Right lobe of liver (tissue), 6 donors: ENCODE measurements at regions not wholly inside any gene's neighbourhood (a gene's known extent, or its start where the extent isn't known, plus 50 kb on each side); places are given as distances from the start of the nearest gene placed in this dataset.

ENCODE experiments used
- ATAC-seq, 4 donors: fragments of 200-7000 bp; cut with Tn5 transposase; one replicate each; pipeline ENCODE4 v1.9.1; 2020; ENCODE audit warnings: mild to moderate bottlenecking in 4 of 4, moderate library complexity in 4 of 4
- DNase-seq, 3 donors: peaks; one replicate each; pipeline ENCODE4 v3.0.0-alpha.2; 2020
- H3K27ac ChIP-seq, 3 donors: fragments of 200-600 bp; one replicate each; pipeline ENCODE4 v1.8.0; 2022
- H3K27me3 ChIP-seq, 2 donors: fragments of 200-600 bp; one replicate each; pipeline ENCODE4 v1.8.0; 2022
- H3K36me3 ChIP-seq, 4 donors: fragments of 200-600 bp; sonication (generic) in 1 of 4; one replicate each; pipeline versions ENCODE4 v1.5.1 to v1.8.0; 2017 to 2022; ENCODE audit warnings: control low read depth in 1 of 4
- H3K4me1 ChIP-seq, 4 donors: fragments of 200-600 bp; sonication (generic) in 1 of 4; one replicate each; pipeline versions ENCODE4 v1.5.1 to v1.8.0; 2017 to 2022; ENCODE audit warnings: control low read depth in 1 of 4
- H3K4me3 ChIP-seq, 3 donors: fragments of 200-600 bp; one replicate each; pipeline ENCODE4 v1.8.0; 2022
- H3K9me3 ChIP-seq, 4 donors: fragments of 200-600 bp; sonication (generic) in 1 of 4; one replicate each; pipeline versions ENCODE4 v1.5.1 to v1.8.0; 2017 to 2022; ENCODE audit warnings: control low read depth in 1 of 4
- CTCF ChIP-seq, 4 donors: fragments of 200-600 bp in 3 of 4; fragments of 450-650 bp in 1 of 4; IDR thresholded peaks; one replicate each; pipeline versions ENCODE4 v1.5.1 to v1.8.0; 2016 to 2022; ENCODE audit warnings: antibody characterized with exemption in 4 of 4, mild to moderate bottlenecking in 2 of 4
- POLR2A ChIP-seq: fragments of 450-650 bp; IDR thresholded peaks from one replicate; pipeline ENCODE4 v1.6.1; 2017; ENCODE audit warnings: antibody characterized with exemption, mild to moderate bottlenecking
- WGBS: methylation state at CpG from one replicate; pipeline ENCODE4 v1.1.6; 2018; ENCODE audit warnings: low coverage, low lambda C conversion rate; ENCODE audit not compliant: insufficient coverage; ENCODE audit errors: missing lambda C conversion rate; 5-methylcytosine and 5-hydroxymethylcytosine counted together
- intact Hi-C, 2 donors: fragments of 100-400 bp; cut with DNase I; formaldehyde crosslinking; loops; one replicate each; pipeline versions ENCODE4 v1.11.2 to v1.14.1; 2022
- donor health status: DM: no; HTN: yes; CAD: no.
- donor health status: DM: no; HTN: no; CAD: no.
- donor health status: DM: no; HTN: no; CAD: no.
- donor health status: DM: no; HTN: yes; CAD: no.
- donor health status: DM: no; HTN: yes; CAD: no.

GRCh38 chr4:178415925-178416324 is 973.7 kb upstream of the AGA start:
- Histone ChIP-seq H3K9me3 (no peaks in the 10 kb centered on the region), H3K27me3 (no peaks in the 10 kb centered on the region), H3K27ac (no peak overlapping the region), H3K4me3 (no peak overlapping the region), H3K4me1 (peaks cover 0 to 28% (median 0%) of the 10 kb centered on the region in 4 donors), H3K36me3 (no peaks in the 10 kb centered on the region)
- DNase-seq (peak in 1 of 3 donors; percentile 21), ATAC-seq (no peak)
- no CpG with 5 or more reads among the region's 14 CpGs for WGBS
- intact Hi-C loops, result no loop called here
- TF ChIP-seq POLR2A (no peak), CTCF (IDR thresholded peaks at IDR 0.05) (no peak)

GRCh38 chr4:178423366-178423765 is 981.1 kb upstream of the AGA start:
- Histone ChIP-seq H3K4me1 (no peaks in the 10 kb centered on the region), H3K36me3 (no peaks in the 10 kb centered on the region), H3K27ac (no peak overlapping the region), H3K9me3 (no peaks in the 10 kb centered on the region), H3K27me3 (no peaks in the 10 kb centered on the region), H3K4me3 (no peak overlapping the region)
- intact Hi-C loops, result no loop called here
- DNase-seq (no peak), ATAC-seq (no peak)
- no peak for TF ChIP-seq CTCF (IDR thresholded peaks at IDR 0.05)
- TF ChIP-seq POLR2A, result no peak
- WGBS, result 83% methylated on average over 1 of the region's 2 CpGs

- intact Hi-C loops, result no loop called here
- no peaks in the 10 kb centered on the region for H3K36me3 ChIP-seq
- H3K27me3 ChIP-seq, result no peaks in the 10 kb centered on the region
- no peaks in the 10 kb centered on the region for H3K4me1 ChIP-seq
- ATAC-seq, result peak in 1 of 4 donors; percentile 70
- 68% methylated on average over 3 of the region's 3 CpGs for WGBS
- no peak overlapping the region for H3K4me3 ChIP-seq
- no peaks in the 10 kb centered on the region for H3K9me3 ChIP-seq
- peak overlapping the region in 1 of 3 donors; percentile 52 for H3K27ac ChIP-seq
- TF ChIP-seq POLR2A (no peak), CTCF (IDR thresholded peaks at IDR 0.05) (no peak)
- no peak for DNase-seq
Observed at GRCh38 chr4:178426871-178427270, 984.6 kb upstream of the AGA start.

- peak in 3 of 4 donors; percentile 74 to 91 (median 74) for ATAC-seq
- Histone ChIP-seq H3K27ac (peak overlapping the region in 1 of 3 donors; percentile 52), H3K9me3 (no peaks in the 10 kb centered on the region), H3K4me1 (no peaks in the 10 kb centered on the region), H3K27me3 (no peaks in the 10 kb centered on the region), H3K4me3 (no peak overlapping the region), H3K36me3 (no peaks in the 10 kb centered on the region)
- intact Hi-C loops, result no loop called here
- no peak for DNase-seq
- no peak for TF ChIP-seq POLR2A
- no peak for TF ChIP-seq CTCF (IDR thresholded peaks at IDR 0.05)
- WGBS, result 27% methylated on average over 2 of the region's 2 CpGs
Observed at GRCh38 chr4:178427663-178428062, 985.4 kb upstream of the AGA start.
